Uterus (tissue), 3 donors: ENCODE measurements at regions not wholly inside any gene's neighbourhood (a gene's known extent, or its start where the extent isn't known, plus 50 kb on each side); places are given as distances from the start of the nearest gene placed in this dataset.

ENCODE experiments used
- DNase-seq, 2 donors: peaks; one replicate each; pipeline ENCODE4 v3.0.0-alpha.2; 2019 to 2020
- H3K27ac ChIP-seq, 2 donors: fragments of 200-600 bp; sonication (generic); 1 replicate in 1 of 2; 2 replicates in 1 of 2; pipeline ENCODE4 v1.5.1; 2016 to 2018
- H3K27me3 ChIP-seq, 2 donors: fragments of 200-600 bp; sonication (generic); one replicate each; pipeline ENCODE4 v1.5.1; 2018 to 2019; ENCODE audit warnings: control low read depth in 1 of 2
- H3K36me3 ChIP-seq, 2 donors: fragments of 200-600 bp; sonication (generic); one replicate each; pipeline ENCODE4 v1.5.1; 2019; ENCODE audit warnings: control low read depth in 1 of 2
- H3K4me1 ChIP-seq, 2 donors: fragments of 200-600 bp; sonication (generic); one replicate each; pipeline ENCODE4 v1.5.1; 2018 to 2019; ENCODE audit warnings: control low read depth in 1 of 2
- H3K4me3 ChIP-seq, 2 donors: fragments of 200-600 bp; sonication (generic); 1 replicate in 1 of 2; 2 replicates in 1 of 2; pipeline ENCODE4 v1.5.1; 2018 to 2019; ENCODE audit warnings: mild to moderate bottlenecking in 1 of 2
- H3K9me3 ChIP-seq, 2 donors: fragments of 200-600 bp; sonication (generic); one replicate each; pipeline ENCODE4 v1.5.1; 2019; ENCODE audit warnings: control low read depth in 1 of 2
- POLR2A ChIP-seq, 2 donors: fragments of 450-650 bp; IDR thresholded peaks; one replicate each; pipeline ENCODE4 v1.6.1; 2016; ENCODE audit warnings: antibody characterized with exemption in 2 of 2, mild to moderate bottlenecking in 1 of 2, moderate library complexity in 1 of 2
- intact Hi-C: fragments of 100-400 bp; cut with DNase I; formaldehyde crosslinking; loops from one replicate; pipeline ENCODE4 v1.15.1; 2023; ENCODE audit warnings: low total_unique reads
- TF ChIP-seq, protein P1 (sequence below), 4 experiments: fragments of 200-600 bp in 2 of 4; fragments of 450-650 bp in 2 of 4; sonication (generic) in 2 of 4; IDR thresholded peaks; one replicate each; pipeline ENCODE4 v1.5.1; 2016 to 2019; ENCODE audit warnings: antibody characterized with exemption in 4 of 4, mild to moderate bottlenecking in 2 of 4, moderate library complexity in 1 of 4
- donor health status: DM: yes; HTN: yes; CAD: no.

- H3K27me3 ChIP-seq, result no peaks in the 10 kb centered on the region
- no peak for DNase-seq
- no peak for TF ChIP-seq POLR2A (IDR thresholded peaks at IDR 0.05)
- TF ChIP-seq, protein P1, sequence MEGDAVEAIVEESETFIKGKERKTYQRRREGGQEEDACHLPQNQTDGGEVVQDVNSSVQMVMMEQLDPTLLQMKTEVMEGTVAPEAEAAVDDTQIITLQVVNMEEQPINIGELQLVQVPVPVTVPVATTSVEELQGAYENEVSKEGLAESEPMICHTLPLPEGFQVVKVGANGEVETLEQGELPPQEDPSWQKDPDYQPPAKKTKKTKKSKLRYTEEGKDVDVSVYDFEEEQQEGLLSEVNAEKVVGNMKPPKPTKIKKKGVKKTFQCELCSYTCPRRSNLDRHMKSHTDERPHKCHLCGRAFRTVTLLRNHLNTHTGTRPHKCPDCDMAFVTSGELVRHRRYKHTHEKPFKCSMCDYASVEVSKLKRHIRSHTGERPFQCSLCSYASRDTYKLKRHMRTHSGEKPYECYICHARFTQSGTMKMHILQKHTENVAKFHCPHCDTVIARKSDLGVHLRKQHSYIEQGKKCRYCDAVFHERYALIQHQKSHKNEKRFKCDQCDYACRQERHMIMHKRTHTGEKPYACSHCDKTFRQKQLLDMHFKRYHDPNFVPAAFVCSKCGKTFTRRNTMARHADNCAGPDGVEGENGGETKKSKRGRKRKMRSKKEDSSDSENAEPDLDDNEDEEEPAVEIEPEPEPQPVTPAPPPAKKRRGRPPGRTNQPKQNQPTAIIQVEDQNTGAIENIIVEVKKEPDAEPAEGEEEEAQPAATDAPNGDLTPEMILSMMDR (IDR thresholded peaks at IDR 0.05), result no peak
- intact Hi-C loops, result no loop called here
- H3K4me3 ChIP-seq, result no peak overlapping the region
- no peak overlapping the region for H3K27ac ChIP-seq
- no peaks in the 10 kb centered on the region for H3K4me1 ChIP-seq
- H3K9me3 ChIP-seq, result no peaks in the 10 kb centered on the region
- H3K36me3 ChIP-seq, result no peaks in the 10 kb centered on the region
Observed at GRCh38 chr18:55983433-55983832, 395.4 kb upstream of the TCF4 start.

GRCh38 chr18:55982992-55983391 lies 395.0 kb upstream of the TCF4 start:
- H3K27ac ChIP-seq, result no peak overlapping the region
- H3K27me3 ChIP-seq, result no peaks in the 10 kb centered on the region
- intact Hi-C loops, result no loop called here
- no peak overlapping the region for H3K4me3 ChIP-seq
- DNase-seq, result no peak
- TF ChIP-seq, protein P1 (IDR thresholded peaks at IDR 0.05), result no peak
- TF ChIP-seq POLR2A (IDR thresholded peaks at IDR 0.05), result no peak
- H3K4me1 ChIP-seq, result no peaks in the 10 kb centered on the region
- H3K36me3 ChIP-seq, result no peaks in the 10 kb centered on the region
- H3K9me3 ChIP-seq, result no peaks in the 10 kb centered on the region

DNA sequence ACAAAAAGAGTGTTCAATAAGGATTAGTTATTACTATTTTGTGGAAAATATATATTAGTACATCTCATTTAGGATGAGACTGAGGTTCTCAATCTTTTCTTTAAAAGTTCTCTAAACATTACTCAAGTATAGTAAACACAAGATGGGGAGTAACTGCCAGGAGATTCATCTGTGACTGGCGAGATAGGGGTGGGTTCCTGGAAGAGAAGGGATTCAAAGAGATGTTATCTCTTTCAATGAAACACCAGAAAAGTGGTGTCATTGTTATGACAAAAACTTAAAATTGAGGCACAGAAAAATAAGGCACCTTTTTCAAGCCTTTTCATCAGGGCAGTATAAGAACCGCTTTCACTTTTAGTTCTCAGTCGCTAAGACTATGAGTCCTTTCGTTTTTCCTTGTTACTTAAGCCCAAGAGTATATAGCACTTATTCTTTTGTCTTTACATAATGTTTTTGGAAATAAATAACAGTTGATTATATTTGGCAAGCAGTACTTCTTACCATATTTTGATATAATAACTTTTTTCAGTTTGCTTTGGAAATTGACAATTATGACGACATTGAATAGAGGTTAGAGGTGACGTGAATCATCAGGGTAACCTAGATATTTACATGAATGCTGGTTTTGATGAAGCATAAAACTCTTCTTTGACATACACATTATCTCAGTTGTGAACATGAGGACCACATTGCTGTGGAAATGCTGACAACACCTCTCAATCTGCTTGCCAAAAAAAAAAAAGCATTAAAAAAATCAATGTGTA lies 393.9 kb upstream of the TCF4 start:
- H3K27ac ChIP-seq, result no peak overlapping the region
- no peaks in the 10 kb centered on the region for H3K4me1 ChIP-seq
- DNase-seq, result no peak
- intact Hi-C loops, result no loop called here
- no peaks in the 10 kb centered on the region for H3K27me3 ChIP-seq
- no peaks in the 10 kb centered on the region for H3K36me3 ChIP-seq
- no peak for TF ChIP-seq POLR2A (IDR thresholded peaks at IDR 0.05)
- TF ChIP-seq, protein P1 (IDR thresholded peaks at IDR 0.05), result no peak
- H3K4me3 ChIP-seq, result no peak overlapping the region
- no peaks in the 10 kb centered on the region for H3K9me3 ChIP-seq

DNA sequence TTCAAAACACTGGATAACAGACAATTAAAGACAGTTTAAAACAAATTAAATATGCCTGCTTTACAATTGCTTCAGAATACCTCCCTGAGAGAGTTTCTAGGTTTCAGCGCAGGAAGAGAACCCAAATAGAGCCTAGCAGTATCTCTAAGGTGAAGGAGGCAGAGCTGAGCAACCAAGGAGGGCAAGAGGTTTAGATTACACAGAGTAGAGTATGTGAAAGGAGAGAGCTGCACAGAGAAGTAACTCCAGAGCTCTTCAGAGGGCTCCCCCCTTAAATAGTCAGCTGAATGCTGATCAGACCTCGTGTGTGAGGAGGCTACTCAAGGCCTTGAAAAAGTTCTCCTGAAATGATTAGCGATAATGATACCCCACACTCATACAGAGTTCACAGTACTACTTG lies 386.5 kb upstream of the TCF4 start:
- intact Hi-C loops, result no loop called here
- Histone ChIP-seq H3K27ac (no peak overlapping the region), H3K27me3 (no peaks in the 10 kb centered on the region), H3K36me3 (no peaks in the 10 kb centered on the region), H3K4me1 (no peaks in the 10 kb centered on the region), H3K4me3 (no peak overlapping the region), H3K9me3 (no peaks in the 10 kb centered on the region)
- no peak for DNase-seq
- TF ChIP-seq, protein P1 (IDR thresholded peaks at IDR 0.05), result no peak
- no peak for TF ChIP-seq POLR2A (IDR thresholded peaks at IDR 0.05)

- no peak for DNase-seq
- TF ChIP-seq, protein P1 (IDR thresholded peaks at IDR 0.05), result no peak
- TF ChIP-seq POLR2A (IDR thresholded peaks at IDR 0.05), result no peak
- intact Hi-C loops, result no loop called here
- Histone ChIP-seq H3K27ac (no peak overlapping the region), H3K4me1 (no peaks in the 10 kb centered on the region), H3K4me3 (no peak overlapping the region), H3K36me3 (no peaks in the 10 kb centered on the region), H3K9me3 (no peaks in the 10 kb centered on the region), H3K27me3 (no peaks in the 10 kb centered on the region)
Observed at GRCh38 chr18:55968550-55968949, 380.6 kb upstream of the TCF4 start.
